Breast epithelium (tissue), 3 donors: ENCODE measurements at regions not wholly inside any gene's neighbourhood (a gene's known extent, or its start where the extent isn't known, plus 50 kb on each side); places are given as distances from the start of the nearest gene placed in this dataset.

ENCODE experiments used
- CTCF ChIP-seq, 3 donors: fragments of 450-650 bp; IDR thresholded peaks; one replicate each; pipeline ENCODE4 v1.5.1; 2016 to 2017; ENCODE audit warnings: antibody characterized with exemption in 3 of 3, mild to moderate bottlenecking in 3 of 3, moderate library complexity in 3 of 3
- POLR2A ChIP-seq: fragments of 450-650 bp; IDR thresholded peaks from one replicate; pipeline ENCODE4 v1.6.1; 2016; ENCODE audit warnings: antibody characterized with exemption, mild to moderate bottlenecking, moderate library complexity

GRCh38 chr3:182276512-182276911 is 516.8 kb upstream of the ATP11B start:
- no peak for TF ChIP-seq CTCF (IDR thresholded peaks at IDR 0.05)
- TF ChIP-seq POLR2A: no peak
